Transverse colon (tissue), 3 donors: ENCODE measurements at regions not wholly inside any gene's neighbourhood (a gene's known extent, or its start where the extent isn't known, plus 50 kb on each side); places are given as distances from the start of the nearest gene placed in this dataset.

Source experiments
- CTCF ChIP-seq, 5 experiments: fragments of 200-600 bp in 3 of 5; fragments of 450-650 bp in 2 of 5; sonication (generic) in 3 of 5; IDR thresholded peaks; 1 replicate in 2 of 5; 2 replicates in 3 of 5; pipeline ENCODE4 v1.5.1; 2016 to 2017; ENCODE audit warnings: antibody characterized with exemption in 5 of 5, inconsistent platforms in 3 of 5, mild to moderate bottlenecking in 2 of 5, moderate library complexity in 1 of 5
- EP300 ChIP-seq: sonication (generic); formaldehyde crosslinking; IDR thresholded peaks from one replicate; pipeline ENCODE4 v1.6.1; 2017; ENCODE audit warnings: antibody characterized with exemption, low read depth

- TF ChIP-seq EP300 (no peak), CTCF (IDR thresholded peaks at IDR 0.05) (no peak)
Observed at GRCh38 chr14:95445676-95446075, 70.8 kb downstream of the SYNE3 start.
